ENCODE measurements at regions not wholly inside any gene's neighbourhood (a gene's known extent, or its start where the extent isn't known, plus 50 kb on each side); places are given as distances from the start of the nearest gene placed in this dataset.

DNA sequence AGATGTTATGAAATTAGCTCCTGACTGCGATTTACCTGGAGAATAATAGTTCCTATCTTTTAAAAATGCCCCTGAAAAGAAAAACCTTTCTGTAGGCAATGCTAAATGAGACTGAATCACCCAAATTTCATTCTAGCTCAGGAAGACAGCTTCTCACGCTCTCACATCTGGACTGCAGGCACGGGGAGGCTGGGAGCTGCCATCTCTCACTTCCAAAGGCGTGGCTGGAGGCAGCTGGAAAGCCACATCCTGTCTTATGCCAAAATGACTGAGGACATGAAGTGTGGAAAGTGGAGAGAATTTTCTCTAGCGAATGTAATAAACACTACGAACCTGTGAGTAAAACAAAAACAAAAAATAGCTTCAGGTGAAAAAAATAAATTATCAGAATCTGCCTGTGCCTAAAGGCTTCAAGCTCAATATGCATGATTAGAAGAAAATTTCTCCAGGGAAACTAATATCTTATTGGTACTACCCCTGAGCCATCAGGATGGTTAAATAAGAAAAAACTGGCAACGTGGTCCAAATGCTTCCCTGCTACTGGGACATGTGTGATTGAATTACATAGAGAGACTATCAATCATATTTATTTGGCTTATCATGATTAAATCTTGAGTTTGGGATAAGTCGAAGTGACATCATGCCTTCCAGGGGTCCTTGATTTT is 58.1 kb upstream of the UBL3 start:
- peak; percentile 74 for DNase-seq (ENCODE audit: low read depth)
- no peak overlapping the region for H3K4me3 ChIP-seq (ENCODE audit: low read depth, low read length)
- ChIA-PET CTCF (interaction anchor here (1.0 to 2.3 kb wide), 4 partner anchors 9 to 206 kb away, joined by 5 to 12 read pairs (median 8); no protein-coding TSS in a partner anchor), POLR2A (interaction anchor here (0.6 to 0.9 kb wide), 2 partner anchors 10 to 15 kb away, joined by 3 to 5 read pairs; no protein-coding TSS in a partner anchor)
- no peaks in the 10 kb centered on the region; the same call in 1 of the 2 replicates for H3K27me3 ChIP-seq (ENCODE audit: control insufficient read depth, insufficient read depth, low read length)
- H3K36me3 ChIP-seq (ENCODE audit: control insufficient read depth, insufficient read depth, low read length), result no peaks in the 10 kb centered on the region
- no peak for TF ChIP-seq CTCF (IDR thresholded peaks at IDR 0.05; ENCODE audit: insufficient read depth, low read depth, low read length)

GRCh38 chr13:29907670-29908069 is 57.3 kb upstream of the UBL3 start:
- H3K4me3 ChIP-seq (ENCODE audit: low read depth, low read length), result no peak overlapping the region
- no peaks in the 10 kb centered on the region for H3K36me3 ChIP-seq (ENCODE audit: control insufficient read depth, insufficient read depth, low read length)
- H3K27me3 ChIP-seq (ENCODE audit: control insufficient read depth, insufficient read depth, low read length), result no peaks in the 10 kb centered on the region; the same call in 1 of the 2 replicates
- POLR2A ChIA-PET, result interaction anchor here (0.6 to 0.9 kb wide), 2 partner anchors 11 to 16 kb away, joined by 3 to 5 read pairs; no protein-coding TSS in a partner anchor
- no peak for TF ChIP-seq CTCF (IDR thresholded peaks at IDR 0.05; ENCODE audit: insufficient read depth, low read depth, low read length)
- CTCF ChIA-PET, result interaction anchor here (0.6 to 2.3 kb wide), 7 partner anchors 10 to 207 kb away, joined by 3 to 12 read pairs (median 5); no protein-coding TSS in a partner anchor
- no peak for DNase-seq (ENCODE audit: low read depth)

DNA sequence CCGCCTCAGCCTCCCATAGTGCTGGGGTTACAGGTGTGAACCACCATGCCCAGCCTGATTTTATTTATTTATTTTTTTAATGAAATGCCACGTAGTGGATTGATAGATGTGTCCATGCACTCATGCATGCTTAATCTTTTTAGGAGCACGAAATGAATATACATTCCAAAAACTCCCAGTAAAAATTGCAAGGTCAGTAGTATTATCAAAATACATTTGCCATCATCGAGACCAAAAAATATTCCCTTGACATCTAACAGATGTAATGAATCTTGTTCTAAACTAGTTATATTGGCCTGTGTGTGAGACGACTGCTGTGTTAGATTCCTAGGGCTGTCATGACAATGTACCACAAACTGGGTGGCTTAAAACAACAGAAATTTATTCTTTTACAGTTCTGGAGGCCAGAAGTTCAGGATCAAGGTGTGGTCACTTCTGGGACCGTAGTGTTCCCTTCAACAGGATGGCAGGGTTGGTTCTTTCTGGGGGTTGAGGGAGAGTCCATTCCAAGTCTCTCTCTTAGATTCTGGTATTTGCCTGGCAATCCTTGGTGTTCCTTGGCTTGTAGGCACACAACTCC is 56.1 kb upstream of the UBL3 start:
- ChIA-PET CTCF (interaction anchor here (1.5 to 2.3 kb wide), 4 partner anchors 10 to 18 kb away, joined by 3 to 12 read pairs (median 6); no protein-coding TSS in a partner anchor), POLR2A (no interaction called here)
- Histone ChIP-seq H3K4me3 (ENCODE audit: low read depth, low read length) (no peak overlapping the region), H3K36me3 (ENCODE audit: control insufficient read depth, insufficient read depth, low read length) (no peaks in the 10 kb centered on the region), H3K27me3 (ENCODE audit: control insufficient read depth, insufficient read depth, low read length) (no peaks in the 10 kb centered on the region; the same call in 1 of the 2 replicates)
- TF ChIP-seq CTCF (IDR thresholded peaks at IDR 0.05; ENCODE audit: insufficient read depth, low read depth, low read length), result no peak
- no peak for DNase-seq (ENCODE audit: low read depth)

GRCh38 chr13:29905845-29906244 is 55.4 kb upstream of the UBL3 start:
- CTCF ChIA-PET, result interaction anchor here (1.5 to 1.8 kb wide), 3 partner anchors 11 to 18 kb away, joined by 3 to 7 read pairs (median 5); no protein-coding TSS in a partner anchor
- no peak overlapping the region for H3K4me3 ChIP-seq (ENCODE audit: low read depth, low read length)
- DNase-seq (ENCODE audit: low read depth), result no peak
- POLR2A ChIA-PET, result no interaction called here
- no peaks in the 10 kb centered on the region for H3K36me3 ChIP-seq (ENCODE audit: control insufficient read depth, insufficient read depth, low read length)
- no peaks in the 10 kb centered on the region; the same call in 1 of the 2 replicates for H3K27me3 ChIP-seq (ENCODE audit: control insufficient read depth, insufficient read depth, low read length)
- no peak for TF ChIP-seq CTCF (IDR thresholded peaks at IDR 0.05; ENCODE audit: insufficient read depth, low read depth, low read length)

DNA sequence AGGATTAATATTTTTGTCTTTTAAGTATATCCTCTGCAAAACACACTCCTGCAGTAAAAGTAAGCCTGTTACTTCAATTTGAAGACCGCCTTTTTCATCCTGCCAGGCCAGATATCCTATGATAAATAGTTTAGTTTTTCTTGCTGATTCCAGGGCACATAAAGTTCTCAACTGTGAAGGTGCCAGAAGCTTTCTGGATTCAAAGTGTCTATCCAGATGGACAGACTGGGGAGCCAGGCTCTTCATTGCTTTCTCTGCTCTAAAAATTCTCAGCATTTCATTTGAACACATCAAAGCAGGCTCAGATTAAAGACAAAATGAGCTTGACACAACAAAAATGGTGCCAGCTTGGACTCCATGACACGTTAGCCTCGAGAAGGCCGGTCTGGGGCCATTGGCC is 53.6 kb upstream of the UBL3 start:
- POLR2A ChIA-PET, result no interaction called here
- TF ChIP-seq CTCF (IDR thresholded peaks at IDR 0.05; ENCODE audit: insufficient read depth, low read depth, low read length), result no peak

More for the DNA sequence above, 53.6 kb upstream of the UBL3 start:
- Histone ChIP-seq H3K36me3 (ENCODE audit: control insufficient read depth, insufficient read depth, low read length) (no peaks in the 10 kb centered on the region), H3K27me3 (ENCODE audit: control insufficient read depth, insufficient read depth, low read length) (no peaks in the 10 kb centered on the region; the same call in 1 of the 2 replicates), H3K4me3 (ENCODE audit: low read depth, low read length) (no peak overlapping the region)
- DNase-seq (ENCODE audit: low read depth), result no peak
- CTCF ChIA-PET, result interaction anchor here (0.6 kb wide), 1 partner anchor 20 kb away, joined by 3 read pairs; no protein-coding TSS in a partner anchor

Measured in BJ (cell line).